ENCODE measurements at regions not wholly inside any gene's neighbourhood (a gene's known extent, or its start where the extent isn't known, plus 50 kb on each side); places are given as distances from the start of the nearest gene placed in this dataset.

- TF ChIP-seq ZNF33B (CRISPR knock-in tag; IDR thresholded peaks at IDR 0.05): no peak
- no peak for TF ChIP-seq TAF1 (CRISPR knock-in tag; IDR thresholded peaks at IDR 0.05)
- TF ChIP-seq, protein P1, sequence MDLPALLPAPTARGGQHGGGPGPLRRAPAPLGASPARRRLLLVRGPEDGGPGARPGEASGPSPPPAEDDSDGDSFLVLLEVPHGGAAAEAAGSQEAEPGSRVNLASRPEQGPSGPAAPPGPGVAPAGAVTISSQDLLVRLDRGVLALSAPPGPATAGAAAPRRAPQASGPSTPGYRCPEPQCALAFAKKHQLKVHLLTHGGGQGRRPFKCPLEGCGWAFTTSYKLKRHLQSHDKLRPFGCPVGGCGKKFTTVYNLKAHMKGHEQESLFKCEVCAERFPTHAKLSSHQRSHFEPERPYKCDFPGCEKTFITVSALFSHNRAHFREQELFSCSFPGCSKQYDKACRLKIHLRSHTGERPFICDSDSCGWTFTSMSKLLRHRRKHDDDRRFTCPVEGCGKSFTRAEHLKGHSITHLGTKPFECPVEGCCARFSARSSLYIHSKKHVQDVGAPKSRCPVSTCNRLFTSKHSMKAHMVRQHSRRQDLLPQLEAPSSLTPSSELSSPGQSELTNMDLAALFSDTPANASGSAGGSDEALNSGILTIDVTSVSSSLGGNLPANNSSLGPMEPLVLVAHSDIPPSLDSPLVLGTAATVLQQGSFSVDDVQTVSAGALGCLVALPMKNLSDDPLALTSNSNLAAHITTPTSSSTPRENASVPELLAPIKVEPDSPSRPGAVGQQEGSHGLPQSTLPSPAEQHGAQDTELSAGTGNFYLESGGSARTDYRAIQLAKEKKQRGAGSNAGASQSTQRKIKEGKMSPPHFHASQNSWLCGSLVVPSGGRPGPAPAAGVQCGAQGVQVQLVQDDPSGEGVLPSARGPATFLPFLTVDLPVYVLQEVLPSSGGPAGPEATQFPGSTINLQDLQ (CRISPR knock-in tag; IDR thresholded peaks at IDR 0.05): no peak
- no peak for TF ChIP-seq EZH2 (conservative IDR thresholded peaks at IDR 0.05; ENCODE audit: low read depth, low read length)
- no peak for TF ChIP-seq POLR2A (IDR thresholded peaks at IDR 0.05; ENCODE audit: insufficient read depth in 1 of 2, low read depth in 2 of 2, low read length in 2 of 2)
- TF ChIP-seq ZNF251 (CRISPR knock-in tag; IDR thresholded peaks at IDR 0.05): no peak
- TF ChIP-seq CTCF (CRISPR knock-in tag; IDR thresholded peaks at IDR 0.05): no peak
- TF ChIP-seq, protein P2, sequence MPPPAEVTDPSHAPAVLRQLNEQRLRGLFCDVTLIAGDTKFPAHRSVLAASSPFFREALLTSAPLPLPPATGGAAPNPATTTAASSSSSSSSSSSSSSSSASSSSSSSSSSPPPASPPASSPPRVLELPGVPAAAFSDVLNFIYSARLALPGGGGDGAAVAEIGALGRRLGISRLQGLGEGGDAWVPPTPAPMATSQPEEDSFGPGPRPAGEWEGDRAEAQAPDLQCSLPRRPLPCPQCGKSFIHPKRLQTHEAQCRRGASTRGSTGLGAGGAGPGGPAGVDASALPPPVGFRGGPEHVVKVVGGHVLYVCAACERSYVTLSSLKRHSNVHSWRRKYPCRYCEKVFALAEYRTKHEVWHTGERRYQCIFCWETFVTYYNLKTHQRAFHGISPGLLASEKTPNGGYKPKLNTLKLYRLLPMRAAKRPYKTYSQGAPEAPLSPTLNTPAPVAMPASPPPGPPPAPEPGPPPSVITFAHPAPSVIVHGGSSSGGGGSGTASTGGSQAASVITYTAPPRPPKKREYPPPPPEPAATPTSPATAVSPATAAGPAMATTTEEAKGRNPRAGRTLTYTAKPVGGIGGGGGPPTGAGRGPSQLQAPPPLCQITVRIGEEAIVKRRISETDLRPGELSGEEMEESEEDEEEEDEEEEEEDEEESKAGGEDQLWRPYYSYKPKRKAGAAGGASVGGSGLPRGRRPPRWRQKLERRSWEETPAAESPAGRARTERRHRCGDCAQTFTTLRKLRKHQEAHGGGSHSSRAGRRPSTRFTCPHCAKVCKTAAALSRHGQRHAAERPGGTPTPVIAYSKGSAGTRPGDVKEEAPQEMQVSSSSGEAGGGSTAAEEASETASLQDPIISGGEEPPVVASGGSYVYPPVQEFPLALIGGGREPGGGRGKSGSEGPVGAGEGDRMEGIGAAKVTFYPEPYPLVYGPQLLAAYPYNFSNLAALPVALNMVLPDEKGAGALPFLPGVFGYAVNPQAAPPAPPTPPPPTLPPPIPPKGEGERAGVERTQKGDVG (CRISPR knock-in tag; IDR thresholded peaks at IDR 0.05; ENCODE audit: borderline replicate concordance): no peak
- no peak for TF ChIP-seq ZNF660 (CRISPR knock-in tag; IDR thresholded peaks at IDR 0.05; ENCODE audit: borderline replicate concordance, low read depth)
These were observed 195.3 kb upstream of the LNX1 start for GRCh38 chr4:53786632-53787031.
